ENCODE measurements at regions not wholly inside any gene's neighbourhood (a gene's known extent, or its start where the extent isn't known, plus 50 kb on each side); places are given as distances from the start of the nearest gene placed in this dataset.

- DNase-seq (ENCODE audit: low spot score) = peak; percentile 4
Observed at GRCh38 chr4:71932941-71933340, 98.9 kb upstream of the NPFFR2 start.

- peak; percentile 36 for DNase-seq (ENCODE audit: low spot score)
Observed at GRCh38 chr4:71938776-71939175, 93.0 kb upstream of the NPFFR2 start.

- peak; percentile 31 for DNase-seq (ENCODE audit: low spot score)
Observed at GRCh38 chr4:71941001-71941400, 90.8 kb upstream of the NPFFR2 start.

GRCh38 chr4:71944956-71945355 lies 86.8 kb upstream of the NPFFR2 start:
- no peak for DNase-seq (ENCODE audit: low spot score)

GRCh38 chr4:71945791-71946190 lies 86.0 kb upstream of the NPFFR2 start:
- no peak for DNase-seq (ENCODE audit: low spot score)

GRCh38 chr4:71958978-71959377 lies 72.8 kb upstream of the NPFFR2 start:
- DNase-seq (ENCODE audit: low spot score) = no peak

- no peak for DNase-seq (ENCODE audit: low spot score)
Observed at GRCh38 chr4:71962622-71963264, 69.1 kb upstream of the NPFFR2 start.

GRCh38 chr4:71974681-71975080 lies 57.1 kb upstream of the NPFFR2 start:
- peak; percentile 72 for DNase-seq (ENCODE audit: low spot score)

- no peak for DNase-seq (ENCODE audit: low spot score)
Observed at GRCh38 chr4:71976523-71976922, 55.3 kb upstream of the NPFFR2 start.

GRCh38 chr4:71978210-71978835 lies 53.5 kb upstream of the NPFFR2 start:
- no peak for DNase-seq (ENCODE audit: low spot score)

GRCh38 chr4:71980976-71981375 lies 50.8 kb upstream of the NPFFR2 start:
- DNase-seq (ENCODE audit: low spot score) = peak; percentile 73
